CD8-positive, alpha-beta memory T cell (primary cell): ENCODE measurements at regions not wholly inside any gene's neighbourhood (a gene's known extent, or its start where the extent isn't known, plus 50 kb on each side); places are given as distances from the start of the nearest gene placed in this dataset.

Experiments
- CTCF ChIA-PET: fragments of 350-600 bp; sonication (Branson Sonifier 250); formaldehyde crosslinking; loops from one replicate; lab custom pipeline; 2021; ENCODE audit warnings: antibody characterized with exemption; lab: Charles Lee
- POLR2A ChIA-PET: fragments of 350-600 bp; sonication (Branson Sonifier 250); formaldehyde crosslinking; loops from one replicate; lab custom pipeline; 2021; ENCODE audit warnings: antibody characterized with exemption; lab: Charles Lee
- DNase-seq, 5 donors: peaks; one replicate each; pipeline versions ENCODE4 v3.0.0 to v3.0.0-alpha.2; 2020 to 2022; ENCODE audit warnings: mixed read lengths in 1 of 5
- H3K27ac ChIP-seq: one replicate; pipeline ENCODE4 v1.7.0; 2013; ENCODE audit warnings: low read depth, mild to moderate bottlenecking, low read length, moderate library complexity
- H3K27me3 ChIP-seq: 2 replicates; pipeline ENCODE4 v1.7.0; 2013; ENCODE audit warnings: low read length, mild to moderate bottlenecking; ENCODE audit not compliant: insufficient read depth, poor library complexity, severe bottlenecking
- H3K36me3 ChIP-seq: 2 replicates; pipeline ENCODE4 v1.7.0; 2013; ENCODE audit warnings: mild to moderate bottlenecking, low read length, moderate library complexity; ENCODE audit not compliant: insufficient read depth
- H3K4me1 ChIP-seq: 2 replicates; pipeline ENCODE4 v1.7.0; 2013; ENCODE audit warnings: mild to moderate bottlenecking, low read length, moderate library complexity; ENCODE audit not compliant: insufficient read depth
- H3K4me3 ChIP-seq: 2 replicates; pipeline ENCODE4 v1.7.0; 2013; ENCODE audit warnings: mild to moderate bottlenecking, low read length
- H3K9me3 ChIP-seq: 2 replicates; pipeline ENCODE4 v1.7.0; 2013; ENCODE audit warnings: mild to moderate bottlenecking, low read length
- H3K27ac Mint-ChIP-seq, 8 donors: one replicate each; pipeline ENCODE4 v1.8.0; 2020 to 2021; ENCODE audit warnings: mixed read lengths in 8 of 8, mild to moderate bottlenecking in 6 of 8, inconsistent platforms in 3 of 8, moderate library complexity in 3 of 8
- H3K27me3 Mint-ChIP-seq, 2 donors: one replicate each; pipeline ENCODE4 v1.8.0; 2020 to 2021; ENCODE audit warnings: mixed read lengths in 2 of 2, mild to moderate bottlenecking in 1 of 2, moderate library complexity in 1 of 2
- H3K36me3 Mint-ChIP-seq, 3 donors: one replicate each; pipeline ENCODE4 v1.8.0; 2020 to 2021; ENCODE audit warnings: mixed read lengths in 3 of 3, inconsistent platforms in 1 of 3, mild to moderate bottlenecking in 1 of 3
- H3K4me1 Mint-ChIP-seq, 3 donors: one replicate each; pipeline ENCODE4 v1.8.0; 2020 to 2021; ENCODE audit warnings: mixed read lengths in 3 of 3, inconsistent platforms in 1 of 3, mild to moderate bottlenecking in 1 of 3
- H3K4me3 Mint-ChIP-seq, 7 donors: one replicate each; pipeline ENCODE4 v1.8.0; 2020 to 2021; ENCODE audit warnings: mixed read lengths in 7 of 7, mild to moderate bottlenecking in 6 of 7, moderate library complexity in 4 of 7, inconsistent platforms in 2 of 7
- H3K9me3 Mint-ChIP-seq, 5 donors: one replicate each; pipeline ENCODE4 v1.8.0; 2020 to 2022; ENCODE audit warnings: mixed read lengths in 5 of 5, mild to moderate bottlenecking in 3 of 5, moderate library complexity in 2 of 5, inconsistent platforms in 1 of 5

DNA sequence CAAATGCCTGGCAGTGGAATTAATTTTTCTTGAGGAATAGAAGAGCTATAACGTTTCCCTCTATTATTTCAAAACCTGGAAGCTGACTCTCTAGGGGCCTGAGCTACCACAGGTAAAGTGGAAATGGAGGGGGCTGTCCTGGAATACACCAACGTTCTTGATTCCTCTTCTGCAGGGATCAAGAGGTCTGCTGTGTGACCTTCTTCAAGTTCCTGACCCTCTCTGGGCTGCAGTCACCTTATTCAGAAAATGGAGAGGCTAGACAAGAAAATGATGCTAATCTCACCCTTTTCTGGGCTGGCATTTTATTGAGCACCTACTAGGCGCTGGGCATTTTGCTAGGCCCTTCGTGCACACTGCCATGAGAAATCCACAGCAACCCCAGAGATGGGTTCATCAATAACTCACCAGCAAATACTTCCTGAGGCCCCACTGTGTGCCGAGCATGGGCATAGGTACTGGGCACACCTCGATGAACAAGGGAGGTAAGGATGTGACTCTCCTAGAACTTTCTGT lies 55.2 kb upstream of the DLK1 start:
- CTCF ChIA-PET: interaction anchor here (1.6 kb wide), 1 partner anchor 8 kb away, joined by 6 read pairs; no protein-coding TSS in a partner anchor
- no peaks in the 10 kb centered on the region for H3K9me3 ChIP-seq
- H3K36me3 Mint-ChIP-seq: no peaks in the 10 kb centered on the region
- no peak overlapping the region for H3K4me3 Mint-ChIP-seq
- H3K27me3 ChIP-seq: no peaks in the 10 kb centered on the region
- no peaks in the 10 kb centered on the region for H3K36me3 ChIP-seq
- H3K4me1 ChIP-seq: no peaks in the 10 kb centered on the region
- no peak for DNase-seq
- H3K27ac Mint-ChIP-seq: no peak overlapping the region
- peaks cover 0 to 8% (median 4%) of the 10 kb centered on the region in 3 donors for H3K4me1 Mint-ChIP-seq
- no peaks in the 10 kb centered on the region for H3K9me3 Mint-ChIP-seq
- POLR2A ChIA-PET: no interaction called here
- peaks cover 39 to 67% of the 10 kb centered on the region in 2 donors for H3K27me3 Mint-ChIP-seq
- no peak overlapping the region for H3K27ac ChIP-seq
- H3K4me3 ChIP-seq: no peak overlapping the region

DNA sequence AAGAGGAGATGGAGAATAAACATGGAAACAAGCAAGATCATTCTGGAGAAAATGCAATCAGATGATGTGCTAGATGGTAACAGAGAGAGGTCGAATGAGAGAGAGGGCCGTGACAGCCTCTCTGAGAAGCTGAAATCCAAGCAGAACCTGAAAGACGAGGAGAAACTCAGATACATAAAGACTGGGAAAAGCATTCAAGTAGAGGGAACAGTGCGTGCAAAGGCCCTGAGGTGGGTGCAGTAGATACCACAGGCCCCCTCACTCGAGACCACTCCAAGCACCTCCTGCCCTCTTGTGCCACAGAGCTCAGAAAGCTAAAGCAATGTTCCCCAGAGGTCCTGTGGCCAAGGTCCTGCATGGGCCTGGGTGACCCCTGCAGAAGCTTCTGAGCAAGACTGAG lies 54.8 kb upstream of the DLK1 start:
- Histone ChIP-seq H3K27me3 (no peaks in the 10 kb centered on the region), H3K4me3 (no peak overlapping the region), H3K4me1 (no peaks in the 10 kb centered on the region), H3K27ac (no peak overlapping the region), H3K9me3 (no peaks in the 10 kb centered on the region), H3K36me3 (no peaks in the 10 kb centered on the region)
- Mint-ChIP-seq H3K27me3 (peaks cover 40 to 64% of the 10 kb centered on the region in 2 donors), H3K27ac (no peak overlapping the region), H3K4me1 (peaks cover 0 to 8% (median 4%) of the 10 kb centered on the region in 3 donors), H3K4me3 (no peak overlapping the region), H3K36me3 (no peaks in the 10 kb centered on the region), H3K9me3 (no peaks in the 10 kb centered on the region)
- DNase-seq: no peak
- POLR2A ChIA-PET: no interaction called here
- CTCF ChIA-PET: interaction anchor here (1.6 kb wide), 1 partner anchor 9 kb away, joined by 6 read pairs; no protein-coding TSS in a partner anchor

DNA sequence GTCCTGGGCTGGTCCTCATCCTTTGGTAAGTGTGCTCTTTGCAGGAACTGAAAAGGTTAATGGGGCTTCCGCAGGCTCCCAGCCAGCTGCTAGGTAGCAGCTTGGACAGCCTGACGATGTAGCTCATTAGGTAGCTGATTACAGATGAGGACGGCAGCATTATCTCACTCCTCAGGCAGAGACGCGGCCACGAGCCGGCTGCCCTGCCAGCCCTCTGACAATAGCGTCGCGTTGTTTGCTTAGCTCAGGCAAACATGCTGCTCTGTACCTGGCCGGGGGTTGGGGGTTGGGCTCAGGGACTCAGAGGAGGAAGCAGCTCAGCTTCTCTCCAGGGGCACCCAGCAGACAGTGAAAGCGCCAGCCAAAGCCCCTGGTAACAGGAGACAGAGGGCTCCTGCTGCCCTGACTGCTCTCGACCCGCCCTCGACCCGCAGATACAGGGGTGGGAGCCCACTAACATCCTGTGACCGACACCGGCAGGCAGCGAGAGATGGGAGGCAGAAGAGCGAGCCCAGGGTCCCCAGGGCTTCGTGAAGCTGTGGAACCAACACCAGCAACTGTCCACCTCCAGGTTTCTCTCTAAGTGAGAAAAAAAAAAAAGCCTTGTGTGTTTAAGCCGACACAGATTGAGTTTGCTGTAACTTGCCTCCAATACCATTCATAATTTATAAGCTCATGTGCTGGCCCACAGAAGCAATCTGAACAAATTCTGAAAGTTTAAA lies 53.4 kb upstream of the DLK1 start:
- CTCF ChIA-PET: interaction anchor here (1.2 to 1.6 kb wide), 2 partner anchors 10 to 11 kb away, joined by 3 to 6 read pairs; no protein-coding TSS in a partner anchor
- H3K27ac ChIP-seq: no peak overlapping the region
- Mint-ChIP-seq H3K27ac (no peak overlapping the region), H3K4me1 (peaks cover 0 to 8% (median 4%) of the 10 kb centered on the region in 3 donors), H3K9me3 (no peaks in the 10 kb centered on the region), H3K27me3 (peaks cover 40 to 55% of the 10 kb centered on the region in 2 donors), H3K36me3 (no peaks in the 10 kb centered on the region), H3K4me3 (no peak overlapping the region)
- H3K9me3 ChIP-seq: no peaks in the 10 kb centered on the region
- no peak for DNase-seq
- no peaks in the 10 kb centered on the region for H3K4me1 ChIP-seq
- no peak overlapping the region for H3K4me3 ChIP-seq
- no peaks in the 10 kb centered on the region for H3K27me3 ChIP-seq
- no peaks in the 10 kb centered on the region for H3K36me3 ChIP-seq
- POLR2A ChIA-PET: no interaction called here

DNA sequence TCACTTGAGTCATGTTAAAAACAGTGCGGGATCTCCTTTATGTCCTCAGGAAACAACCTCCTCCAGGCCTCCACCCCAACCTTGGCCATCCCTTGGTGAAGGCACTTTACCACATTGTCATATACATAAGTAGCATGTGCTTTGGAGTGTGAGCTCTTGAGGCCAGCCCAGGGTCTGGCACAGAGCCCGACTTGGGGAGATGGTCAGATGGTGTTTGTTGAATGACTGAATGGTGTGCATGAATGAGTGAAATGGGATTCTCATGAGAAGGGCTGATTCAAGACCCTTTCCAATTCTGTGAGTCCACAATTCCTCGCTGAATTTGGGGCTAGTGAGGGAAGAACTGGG lies 52.9 kb upstream of the DLK1 start:
- DNase-seq: no peak
- Histone ChIP-seq H3K4me1 (no peaks in the 10 kb centered on the region), H3K36me3 (no peaks in the 10 kb centered on the region), H3K9me3 (no peaks in the 10 kb centered on the region), H3K27ac (no peak overlapping the region), H3K27me3 (no peaks in the 10 kb centered on the region), H3K4me3 (no peak overlapping the region)
- H3K27me3 Mint-ChIP-seq: peaks cover 39 to 52% of the 10 kb centered on the region in 2 donors
- H3K4me1 Mint-ChIP-seq: peaks cover 0 to 8% (median 4%) of the 10 kb centered on the region in 3 donors
- no peaks in the 10 kb centered on the region for H3K36me3 Mint-ChIP-seq
- no peak overlapping the region for H3K27ac Mint-ChIP-seq
- POLR2A ChIA-PET: no interaction called here
- CTCF ChIA-PET: interaction anchor here (1.2 kb wide), 1 partner anchor 10 kb away, joined by 3 read pairs; no protein-coding TSS in a partner anchor
- H3K9me3 Mint-ChIP-seq: no peaks in the 10 kb centered on the region
- no peak overlapping the region for H3K4me3 Mint-ChIP-seq

DNA sequence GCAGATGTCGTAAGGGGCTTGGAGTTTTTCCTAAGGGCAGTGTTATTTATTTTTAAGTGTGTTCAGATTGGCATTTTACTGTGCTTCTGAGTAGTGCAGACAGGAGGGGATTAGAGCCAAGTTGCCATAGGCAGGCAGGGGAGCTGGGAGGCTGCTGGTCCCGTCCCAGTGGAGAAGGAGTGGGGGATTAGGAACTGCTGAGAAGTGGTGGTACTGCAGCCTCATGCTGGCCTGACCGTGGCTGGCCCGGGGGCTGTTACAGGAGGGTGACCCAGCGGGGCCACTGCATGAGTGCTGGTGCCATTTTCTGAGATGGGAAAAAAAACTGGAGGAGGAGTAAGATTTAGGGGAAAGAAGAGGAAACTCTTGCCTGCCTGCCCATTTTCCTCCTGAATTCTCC lies 52.3 kb upstream of the DLK1 start:
- no peaks in the 10 kb centered on the region for H3K36me3 Mint-ChIP-seq
- peaks cover 0 to 8% (median 4%) of the 10 kb centered on the region in 3 donors for H3K4me1 Mint-ChIP-seq
- no peak overlapping the region for H3K4me3 Mint-ChIP-seq
- DNase-seq: no peak
- peaks cover 35 to 51% of the 10 kb centered on the region in 2 donors for H3K27me3 Mint-ChIP-seq
- H3K27me3 ChIP-seq: no peaks in the 10 kb centered on the region
- ChIA-PET CTCF (no interaction called here), POLR2A (no interaction called here)
- H3K4me1 ChIP-seq: no peaks in the 10 kb centered on the region
- no peaks in the 10 kb centered on the region for H3K9me3 Mint-ChIP-seq
- H3K36me3 ChIP-seq: no peaks in the 10 kb centered on the region
- H3K4me3 ChIP-seq: no peak overlapping the region
- H3K27ac Mint-ChIP-seq: no peak overlapping the region
- no peaks in the 10 kb centered on the region for H3K9me3 ChIP-seq
- H3K27ac ChIP-seq: no peak overlapping the region

DNA sequence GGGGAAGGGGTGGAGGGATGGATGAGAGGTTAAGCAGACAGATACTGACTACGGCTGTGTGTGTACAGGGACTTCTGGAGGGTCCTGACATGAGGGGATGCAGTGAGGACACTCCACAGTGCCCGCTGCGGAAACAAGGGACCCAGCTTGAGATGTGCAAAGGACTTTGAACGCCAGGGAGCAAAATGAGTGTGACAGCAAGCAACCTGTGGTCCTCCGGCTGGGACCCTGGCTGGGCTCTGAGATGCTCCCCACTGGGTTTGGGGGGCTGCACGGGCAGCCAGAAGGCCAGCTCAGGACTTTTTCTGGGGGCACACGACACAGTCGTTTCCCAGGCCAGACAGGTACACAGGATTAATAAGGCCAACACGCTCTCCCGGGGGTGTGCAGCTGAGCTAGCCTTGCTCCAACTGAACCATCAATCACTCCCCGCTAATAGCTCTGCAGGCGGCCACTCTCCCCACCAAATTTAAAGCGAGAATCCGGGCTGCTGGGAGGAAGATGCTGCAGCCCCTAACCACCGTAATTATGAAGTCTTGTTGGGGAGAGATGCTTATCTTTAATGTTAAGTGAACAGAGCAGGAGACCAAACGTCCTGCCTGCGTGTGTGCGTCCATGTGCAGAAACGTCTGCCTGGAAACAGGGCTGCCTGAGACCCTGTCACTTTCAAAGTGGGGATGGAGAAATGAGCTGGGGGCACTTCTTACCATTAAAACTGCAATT lies 51.6 kb upstream of the DLK1 start:
- ChIA-PET POLR2A (no interaction called here), CTCF (no interaction called here)
- Histone ChIP-seq H3K27ac (no peak overlapping the region), H3K36me3 (no peaks in the 10 kb centered on the region), H3K27me3 (no peaks in the 10 kb centered on the region), H3K4me3 (no peak overlapping the region), H3K9me3 (no peaks in the 10 kb centered on the region), H3K4me1 (no peaks in the 10 kb centered on the region)
- no peak overlapping the region for H3K27ac Mint-ChIP-seq
- H3K36me3 Mint-ChIP-seq: no peaks in the 10 kb centered on the region
- H3K4me3 Mint-ChIP-seq: no peak overlapping the region
- H3K27me3 Mint-ChIP-seq: peaks cover 35 to 47% of the 10 kb centered on the region in 2 donors
- H3K4me1 Mint-ChIP-seq: peaks cover 0 to 8% (median 4%) of the 10 kb centered on the region in 3 donors
- H3K9me3 Mint-ChIP-seq: no peaks in the 10 kb centered on the region
- no peak for DNase-seq

DNA sequence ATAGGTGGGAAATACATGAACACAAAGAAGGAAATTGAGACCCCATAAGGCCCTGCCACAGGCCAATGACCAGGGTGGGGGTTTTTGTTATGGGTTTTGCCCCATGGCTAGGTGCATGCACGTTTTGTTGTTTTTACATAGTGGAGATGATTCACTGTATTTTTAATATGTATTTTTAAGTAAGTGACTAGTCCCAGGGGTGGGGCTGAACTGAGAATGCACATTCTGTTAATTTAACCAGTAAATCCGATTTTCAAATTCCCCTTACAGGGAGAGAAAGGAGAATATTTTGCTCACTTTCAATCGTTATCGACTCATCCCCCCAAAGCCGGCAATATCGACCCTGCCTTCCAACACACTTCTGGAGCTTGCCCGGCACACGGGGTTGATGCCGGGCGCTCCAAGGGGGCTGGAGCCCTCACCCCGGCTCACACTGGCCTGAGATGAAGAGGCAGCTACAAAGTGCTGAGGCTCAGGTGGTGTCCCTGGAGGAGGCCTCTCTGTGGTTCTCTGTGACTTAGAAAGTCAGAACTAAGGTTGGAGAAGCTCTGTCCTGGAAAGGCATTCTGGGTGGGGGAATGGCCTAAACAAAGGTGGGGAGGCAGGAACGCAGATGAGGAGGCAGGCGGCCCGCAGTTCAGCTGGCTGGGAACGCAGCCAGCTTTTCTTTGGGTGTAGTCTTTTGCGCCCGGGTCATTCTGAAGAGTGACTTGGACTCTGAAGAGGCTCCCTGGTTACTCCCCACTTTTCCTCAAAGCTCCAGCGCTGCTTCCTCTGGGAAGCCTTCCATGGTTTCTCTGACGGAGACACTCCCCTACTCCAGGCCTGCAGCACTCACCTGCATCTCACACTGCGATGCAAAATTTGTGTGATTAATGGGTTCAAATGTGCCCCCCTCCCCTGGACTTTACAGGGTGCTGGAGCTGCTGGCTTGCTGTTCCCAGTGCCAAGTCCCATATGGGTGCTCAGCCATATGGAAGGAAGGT lies 50.7 kb upstream of the DLK1 start:
- H3K9me3 Mint-ChIP-seq: no peaks in the 10 kb centered on the region
- no peaks in the 10 kb centered on the region for H3K9me3 ChIP-seq
- no peaks in the 10 kb centered on the region for H3K36me3 ChIP-seq
- no peak for DNase-seq
- no peaks in the 10 kb centered on the region for H3K36me3 Mint-ChIP-seq
- H3K4me1 ChIP-seq: no peaks in the 10 kb centered on the region
- H3K27ac ChIP-seq: peak overlapping the region; percentile 64
- no peak overlapping the region for H3K4me3 Mint-ChIP-seq
- no peak overlapping the region for H3K27ac Mint-ChIP-seq
- H3K4me3 ChIP-seq: no peak overlapping the region
- CTCF ChIA-PET: no interaction called here
- H3K27me3 Mint-ChIP-seq: peaks cover 34 to 40% of the 10 kb centered on the region in 2 donors
- peaks cover 0 to 8% (median 4%) of the 10 kb centered on the region in 3 donors for H3K4me1 Mint-ChIP-seq
- POLR2A ChIA-PET: no interaction called here
- H3K27me3 ChIP-seq: no peaks in the 10 kb centered on the region
